ENCODE measurements at regions not wholly inside any gene's neighbourhood (a gene's known extent, or its start where the extent isn't known, plus 50 kb on each side); places are given as distances from the start of the nearest gene placed in this dataset.

GRCh38 chr4:171590716-171591115, 222.5 kb upstream of the GALNTL6 start:
- no peak for ATAC-seq (ENCODE audit: low read depth)
- H3K27ac ChIP-seq (ENCODE audit: poor library complexity, severe bottlenecking) = no peak overlapping the region
- no peak for TF ChIP-seq CTCF (IDR thresholded peaks at IDR 0.05; ENCODE audit: poor library complexity, severe bottlenecking)

GRCh38 chr4:171588764-171589163, 224.4 kb upstream of the GALNTL6 start:
- Histone ChIP-seq H3K9me3 (ENCODE audit: severe bottlenecking) (no peaks in the 10 kb centered on the region), H3K4me1 (ENCODE audit: insufficient read depth, poor library complexity, severe bottlenecking) (no peaks in the 10 kb centered on the region), H3K27me3 (ENCODE audit: insufficient read depth, poor library complexity, severe bottlenecking) (no peaks in the 10 kb centered on the region), H3K27ac (ENCODE audit: poor library complexity, severe bottlenecking) (no peak overlapping the region), H3K36me3 (ENCODE audit: low read depth) (no peaks in the 10 kb centered on the region), H3K4me3 (ENCODE audit: severe bottlenecking) (no peak overlapping the region)
- TF ChIP-seq CTCF (IDR thresholded peaks at IDR 0.05; ENCODE audit: poor library complexity, severe bottlenecking) = no peak
- ATAC-seq (ENCODE audit: low read depth) (no peak), DNase-seq (ENCODE audit: low spot score) (no peak)

More at GRCh38 chr4:171590716-171591115, 222.5 kb upstream of the GALNTL6 start:
- Histone ChIP-seq H3K27me3 (ENCODE audit: insufficient read depth, poor library complexity, severe bottlenecking) (no peaks in the 10 kb centered on the region), H3K4me3 (ENCODE audit: severe bottlenecking) (no peak overlapping the region), H3K36me3 (ENCODE audit: low read depth) (no peaks in the 10 kb centered on the region), H3K4me1 (ENCODE audit: insufficient read depth, poor library complexity, severe bottlenecking) (no peaks in the 10 kb centered on the region), H3K9me3 (ENCODE audit: severe bottlenecking) (no peaks in the 10 kb centered on the region)
- DNase-seq (ENCODE audit: low spot score) = no peak

- no peak for ATAC-seq (ENCODE audit: low read depth)
- Histone ChIP-seq H3K4me3 (ENCODE audit: severe bottlenecking) (no peak overlapping the region), H3K27me3 (ENCODE audit: insufficient read depth, poor library complexity, severe bottlenecking) (no peaks in the 10 kb centered on the region), H3K4me1 (ENCODE audit: insufficient read depth, poor library complexity, severe bottlenecking) (no peaks in the 10 kb centered on the region), H3K36me3 (ENCODE audit: low read depth) (no peaks in the 10 kb centered on the region), H3K27ac (ENCODE audit: poor library complexity, severe bottlenecking) (no peak overlapping the region), H3K9me3 (ENCODE audit: severe bottlenecking) (no peaks in the 10 kb centered on the region)
- TF ChIP-seq CTCF (IDR thresholded peaks at IDR 0.05; ENCODE audit: poor library complexity, severe bottlenecking) = no peak
- no peak for DNase-seq (ENCODE audit: low spot score)
Measured at GRCh38 chr4:171588051-171588545, 225.1 kb upstream of the GALNTL6 start.

GRCh38 chr4:171583790-171584189, 229.4 kb upstream of the GALNTL6 start:
- Histone ChIP-seq H3K27ac (ENCODE audit: poor library complexity, severe bottlenecking) (no peak overlapping the region), H3K4me3 (ENCODE audit: severe bottlenecking) (no peak overlapping the region), H3K4me1 (ENCODE audit: insufficient read depth, poor library complexity, severe bottlenecking) (no peaks in the 10 kb centered on the region), H3K27me3 (ENCODE audit: insufficient read depth, poor library complexity, severe bottlenecking) (no peaks in the 10 kb centered on the region), H3K36me3 (ENCODE audit: low read depth) (no peaks in the 10 kb centered on the region), H3K9me3 (ENCODE audit: severe bottlenecking) (no peaks in the 10 kb centered on the region)
- ATAC-seq (ENCODE audit: low read depth) = no peak
- DNase-seq (ENCODE audit: low spot score) = no peak
- no peak for TF ChIP-seq CTCF (IDR thresholded peaks at IDR 0.05; ENCODE audit: poor library complexity, severe bottlenecking)

- no peaks in the 10 kb centered on the region for H3K4me1 ChIP-seq (ENCODE audit: insufficient read depth, poor library complexity, severe bottlenecking)
- ATAC-seq (ENCODE audit: low read depth) (no peak), DNase-seq (ENCODE audit: low spot score) (no peak)
- H3K36me3 ChIP-seq (ENCODE audit: low read depth) = no peaks in the 10 kb centered on the region
- no peak for TF ChIP-seq CTCF (IDR thresholded peaks at IDR 0.05; ENCODE audit: poor library complexity, severe bottlenecking)
- H3K27me3 ChIP-seq (ENCODE audit: insufficient read depth, poor library complexity, severe bottlenecking) = no peaks in the 10 kb centered on the region
- H3K4me3 ChIP-seq (ENCODE audit: severe bottlenecking) = no peak overlapping the region
- H3K9me3 ChIP-seq (ENCODE audit: severe bottlenecking) = no peaks in the 10 kb centered on the region
- H3K27ac ChIP-seq (ENCODE audit: poor library complexity, severe bottlenecking) = no peak overlapping the region
Measured at GRCh38 chr4:171582961-171583581, 230.1 kb upstream of the GALNTL6 start.
